Endothelial cell of umbilical vein (primary cell): ENCODE measurements at regions not wholly inside any gene's neighbourhood (a gene's known extent, or its start where the extent isn't known, plus 50 kb on each side); places are given as distances from the start of the nearest gene placed in this dataset.

Experiments
- BruUV-seq: library from RNA; stranded (reverse); fragments of 400-500 nt; replicated peaks from 2 replicates; lab custom pipeline; 2021; lab: Mats Ljungman, UMichigan
- CTCF ChIA-PET: fragments of 300-600, 350-600 bp; sonication (Branson Sonifier 250); formaldehyde crosslinking; loops from one replicate; lab custom pipeline; 2021; ENCODE audit warnings: antibody characterized with exemption, inconsistent platforms; lab: Charles Lee
- POLR2A ChIA-PET: fragments of 300-600, 350-600 bp; sonication (Branson Sonifier 250); formaldehyde crosslinking; loops from one replicate; lab custom pipeline; 2021; ENCODE audit warnings: antibody characterized with exemption, inconsistent platforms; lab: Charles Lee
- DNase-seq: peaks from one replicate; pipeline ENCODE4 v3.0.0-alpha.2; 2011; ENCODE audit warnings: low read depth, low spot score
- FAIRE-seq: peaks from 2 replicates; lab custom pipeline; 2011; peaks lifted over from hg19 to GRCh38; lab: Jason Lieb, UNC
- H2AFZ ChIP-seq: 2 replicates; pipeline ENCODE4 v1.6.0; 2012; ENCODE audit warnings: low read depth, low read length, control low read depth, inconsistent platforms
- H3K27ac ChIP-seq: 2 replicates; pipeline ENCODE4 v1.5.1; 2011; ENCODE audit warnings: low read depth, mild to moderate bottlenecking, control low read depth, low read length, moderate library complexity; ENCODE audit not compliant: insufficient read depth
- H3K27me3 ChIP-seq, 2 experiments: 2 replicates each; pipeline versions ENCODE4 v1.6.0 to v1.6.1; 2011; ENCODE audit warnings: low read length in 2 of 2, mixed read lengths in 1 of 2; ENCODE audit not compliant: control insufficient read depth in 2 of 2, insufficient read depth in 2 of 2
- H3K36me3 ChIP-seq, 2 experiments: 2 replicates in 1 of 2; 3 replicates in 1 of 2; pipeline ENCODE4 v1.5.1; 2011; ENCODE audit warnings: low read length in 2 of 2, mild to moderate bottlenecking in 1 of 2, moderate library complexity in 1 of 2; ENCODE audit not compliant: control insufficient read depth in 2 of 2, insufficient read depth in 2 of 2; ENCODE audit errors: extremely low read depth in 1 of 2
- H3K4me1 ChIP-seq: 3 replicates; pipeline ENCODE4 v1.5.1; 2011; ENCODE audit warnings: mild to moderate bottlenecking, low read length; ENCODE audit not compliant: control insufficient read depth, insufficient read depth; ENCODE audit errors: extremely low read depth
- H3K4me2 ChIP-seq: 2 replicates; pipeline ENCODE4 v1.6.1; 2011; ENCODE audit warnings: low read length, control low read depth, mixed read lengths; ENCODE audit not compliant: insufficient read depth
- H3K4me3 ChIP-seq, 3 experiments: fragments of 200-600 bp in 1 of 3; sonication (generic), shearing (Covaris generic) in 1 of 3; replicated peaks in 1 of 3; 2 replicates each; pipeline ENCODE4 v1.5.1; 2011 to 2016; ENCODE audit warnings: control low read depth in 3 of 3, low read length in 3 of 3, mild to moderate bottlenecking in 2 of 3, inconsistent platforms in 1 of 3, low read depth in 1 of 3, moderate library complexity in 1 of 3; ENCODE audit not compliant: insufficient read depth in 1 of 3
- H3K79me2 ChIP-seq: 2 replicates; pipeline ENCODE4 v1.6.0; 2012; ENCODE audit warnings: low read length, inconsistent platforms; ENCODE audit not compliant: control insufficient read depth, insufficient read depth
- H3K9ac ChIP-seq: replicated peaks from 2 replicates; pipeline ENCODE3; 2011; ENCODE audit warnings: low read length, control low read depth; ENCODE audit not compliant: insufficient read depth; ENCODE audit errors: extremely low read depth
- H3K9me1 ChIP-seq: replicated peaks from 3 replicates; pipeline ENCODE4 v1.6.0; 2011; ENCODE audit warnings: mild to moderate bottlenecking, low read length; ENCODE audit not compliant: control insufficient read depth, insufficient read depth; ENCODE audit errors: extremely low read depth
- H3K9me3 ChIP-seq: replicated peaks from 2 replicates; pipeline ENCODE4 v1.5.1; 2012; ENCODE audit warnings: low read length, inconsistent platforms; ENCODE audit not compliant: control insufficient read depth, insufficient read depth
- H4K20me1 ChIP-seq: replicated peaks from 2 replicates; pipeline ENCODE3; 2011; ENCODE audit warnings: mild to moderate bottlenecking, low read length; ENCODE audit not compliant: control insufficient read depth, insufficient read depth; ENCODE audit errors: extremely low read depth
- EZH2 ChIP-seq: IDR thresholded peaks from 2 replicates; pipeline ENCODE4 v1.6.1; 2012; ENCODE audit warnings: borderline replicate concordance, low read depth, mild to moderate bottlenecking, moderate library complexity, low read length, inconsistent platforms; ENCODE audit not compliant: severe bottlenecking
- FOS ChIP-seq: IDR thresholded peaks from 2 replicates; pipeline ENCODE4 v1.6.1; 2011; ENCODE audit warnings: mild to moderate bottlenecking, low read length, moderate library complexity, borderline replicate concordance; ENCODE audit not compliant: insufficient read depth
- GATA2 ChIP-seq: IDR thresholded peaks from 2 replicates; pipeline ENCODE4 v1.7.0; 2011; ENCODE audit warnings: low read depth, mild to moderate bottlenecking, moderate library complexity, mixed read lengths, low read length; ENCODE audit not compliant: insufficient read length, insufficient read depth
- JUN ChIP-seq: IDR thresholded peaks from 2 replicates; pipeline ENCODE4 v1.6.1; 2011; ENCODE audit warnings: borderline replicate concordance, low read depth; ENCODE audit not compliant: insufficient read length, insufficient read depth
- MYC ChIP-seq: IDR thresholded peaks from one replicate; pipeline ENCODE4 v1.6.1; 2011; ENCODE audit warnings: mild to moderate bottlenecking, low read depth, low read length
- POLR2A ChIP-seq: IDR thresholded peaks from 2 replicates; pipeline ENCODE4 v1.6.1; 2012; ENCODE audit warnings: low read depth, mild to moderate bottlenecking, control low read depth, low read length
- POLR2AphosphoS5 ChIP-seq: IDR thresholded peaks from 2 replicates; pipeline ENCODE4 v1.6.1; 2012; ENCODE audit warnings: low read depth, mild to moderate bottlenecking, control low read depth, low read length, moderate library complexity; ENCODE audit not compliant: insufficient read depth
- dilution Hi-C: fragments of 300-500 bp; cut with MboI; formaldehyde crosslinking; loops from one replicate; pipeline ENCODE4 v1.15.0; 2019; ENCODE audit warnings: low sequenced_read_pairs; ENCODE audit not compliant: extremely low pct_ligation_motif_present
- intact Hi-C: fragments of 100-400 bp; cut with micrococcal nuclease; formaldehyde crosslinking; loops from one replicate; pipeline ENCODE4 v1.10.0; 2022
- TF ChIP-seq, protein P1 (sequence below), 2 donors: IDR thresholded peaks; 1 replicate in 1 of 2; 2 replicates in 1 of 2; pipeline ENCODE4 v1.5.1; 2011; ENCODE audit warnings: low read length in 2 of 2, mild to moderate bottlenecking in 2 of 2, moderate library complexity in 2 of 2, control low read depth in 1 of 2, inconsistent platforms in 1 of 2, low read depth in 1 of 2; ENCODE audit not compliant: insufficient read depth in 1 of 2; ENCODE audit errors: extremely low read depth in 1 of 2
- TF ChIP-seq, protein P2 (sequence below): IDR thresholded peaks from 2 replicates; pipeline ENCODE4 v1.6.1; 2011; ENCODE audit not compliant: insufficient read depth, insufficient read length

DNA sequence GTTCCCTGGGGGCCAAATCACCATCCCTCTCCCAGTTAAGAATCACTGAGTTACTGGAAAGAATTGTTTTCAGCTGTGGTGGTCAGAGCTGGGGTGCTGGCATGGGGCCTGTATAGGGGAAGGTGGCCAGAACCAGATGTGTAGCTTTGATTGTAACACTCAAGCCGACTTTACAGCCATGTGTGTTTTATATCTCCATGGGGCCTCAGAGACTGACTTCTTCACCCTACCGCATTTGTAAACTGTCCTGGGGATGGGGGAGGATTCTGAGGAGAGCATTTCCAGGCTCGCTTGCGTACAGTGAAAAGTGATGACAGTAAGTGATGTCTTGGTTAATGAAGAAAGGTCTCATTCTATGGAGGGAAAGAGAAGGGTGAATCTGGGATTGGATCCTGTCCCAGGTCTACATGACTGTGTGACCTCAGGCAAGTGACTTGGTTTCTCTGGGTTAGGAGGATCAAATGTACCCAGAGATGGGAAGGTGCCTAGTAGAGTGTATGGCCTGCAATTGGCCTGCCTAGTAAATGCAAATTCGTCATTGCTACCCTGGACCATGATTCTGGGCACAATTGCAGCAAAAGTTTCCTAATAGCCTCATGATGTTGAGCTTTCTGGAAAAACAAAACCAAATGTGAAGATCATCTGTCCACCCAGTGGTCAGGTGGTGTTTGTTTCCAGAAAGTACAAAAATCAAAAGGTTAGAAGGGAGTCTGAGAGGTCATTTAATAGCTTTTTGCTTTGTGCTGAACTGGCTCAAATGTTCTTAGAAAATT is 49.7 kb upstream of the RCC2 start:
- no peaks in the 10 kb centered on the region for H4K20me1 ChIP-seq
- H3K4me1 ChIP-seq: no peaks in the 10 kb centered on the region
- H3K9ac ChIP-seq: no peak overlapping the region
- no peaks in the 10 kb centered on the region for H3K9me3 ChIP-seq
- H3K9me1 ChIP-seq: no peaks in the 10 kb centered on the region
- FAIRE-seq (no peak), DNase-seq (no peak)
- no TSS peak for BruUV-seq
- no peaks in the 10 kb centered on the region for H3K27me3 ChIP-seq
- H3K27ac ChIP-seq: no peak overlapping the region
- CTCF ChIA-PET: interaction anchor here (1.0 to 1.5 kb wide), 2 partner anchors 12 to 13 kb away, joined by 3 to 7 read pairs; no protein-coding TSS in a partner anchor
- intact Hi-C loops: no loop called here
- H3K4me3 ChIP-seq: no peak overlapping the region
- no peak overlapping the region for H3K4me2 ChIP-seq
- H3K36me3 ChIP-seq: no peaks in the 10 kb centered on the region
- H3K79me2 ChIP-seq: no peaks in the 10 kb centered on the region
- POLR2A ChIA-PET: no interaction called here
- dilution Hi-C loops: no loop called here
- no peak overlapping the region for H2AFZ ChIP-seq
- TF ChIP-seq POLR2AphosphoS5 (no peak), FOS (no peak), EZH2 (no peak), MYC (no peak), POLR2A (no peak), JUN (no peak), GATA2 (no peak)
- TF ChIP-seq, protein P1, sequence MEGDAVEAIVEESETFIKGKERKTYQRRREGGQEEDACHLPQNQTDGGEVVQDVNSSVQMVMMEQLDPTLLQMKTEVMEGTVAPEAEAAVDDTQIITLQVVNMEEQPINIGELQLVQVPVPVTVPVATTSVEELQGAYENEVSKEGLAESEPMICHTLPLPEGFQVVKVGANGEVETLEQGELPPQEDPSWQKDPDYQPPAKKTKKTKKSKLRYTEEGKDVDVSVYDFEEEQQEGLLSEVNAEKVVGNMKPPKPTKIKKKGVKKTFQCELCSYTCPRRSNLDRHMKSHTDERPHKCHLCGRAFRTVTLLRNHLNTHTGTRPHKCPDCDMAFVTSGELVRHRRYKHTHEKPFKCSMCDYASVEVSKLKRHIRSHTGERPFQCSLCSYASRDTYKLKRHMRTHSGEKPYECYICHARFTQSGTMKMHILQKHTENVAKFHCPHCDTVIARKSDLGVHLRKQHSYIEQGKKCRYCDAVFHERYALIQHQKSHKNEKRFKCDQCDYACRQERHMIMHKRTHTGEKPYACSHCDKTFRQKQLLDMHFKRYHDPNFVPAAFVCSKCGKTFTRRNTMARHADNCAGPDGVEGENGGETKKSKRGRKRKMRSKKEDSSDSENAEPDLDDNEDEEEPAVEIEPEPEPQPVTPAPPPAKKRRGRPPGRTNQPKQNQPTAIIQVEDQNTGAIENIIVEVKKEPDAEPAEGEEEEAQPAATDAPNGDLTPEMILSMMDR (IDR thresholded peaks at IDR 0.05; ENCODE audit: extremely low read depth in 1 of 2, insufficient read depth in 1 of 2, low read depth in 1 of 2, low read length in 2 of 2): no peak
- TF ChIP-seq, protein P2, sequence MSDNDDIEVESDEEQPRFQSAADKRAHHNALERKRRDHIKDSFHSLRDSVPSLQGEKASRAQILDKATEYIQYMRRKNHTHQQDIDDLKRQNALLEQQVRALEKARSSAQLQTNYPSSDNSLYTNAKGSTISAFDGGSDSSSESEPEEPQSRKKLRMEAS: no peak
